ENCODE measurements at regions not wholly inside any gene's neighbourhood (a gene's known extent, or its start where the extent isn't known, plus 50 kb on each side); places are given as distances from the start of the nearest gene placed in this dataset.

DNA sequence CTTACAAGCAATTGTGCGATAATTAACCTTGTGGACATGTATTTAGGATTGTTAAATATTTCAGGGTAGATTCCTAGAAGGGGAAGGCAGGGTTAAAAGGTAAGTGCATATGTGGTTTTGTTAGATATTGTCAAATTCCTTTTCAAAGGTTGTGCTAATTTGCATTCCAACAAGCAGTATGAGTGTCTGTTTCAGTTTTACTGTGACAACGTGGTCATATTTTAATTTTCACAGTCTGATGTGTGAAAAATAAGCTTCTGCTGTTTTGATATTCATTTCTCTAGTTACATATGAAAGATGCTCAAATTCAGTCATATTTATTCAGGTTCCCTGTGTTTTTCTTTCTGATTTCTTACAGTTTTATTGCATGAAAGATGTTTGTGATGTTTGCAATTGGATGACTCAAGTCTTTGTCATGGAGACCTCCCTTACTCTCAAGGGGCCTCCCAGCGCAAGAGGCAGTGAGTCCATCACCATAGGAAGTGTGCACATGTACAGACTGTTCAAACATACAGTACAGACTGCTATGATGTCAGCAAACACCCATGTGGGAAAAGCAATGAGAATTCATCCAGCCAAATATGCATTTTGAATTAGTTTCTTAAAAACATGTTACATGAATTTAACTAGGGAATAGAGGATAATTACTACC lies 310.8 kb downstream of the GALR1 start:
- TF ChIP-seq, protein P1, sequence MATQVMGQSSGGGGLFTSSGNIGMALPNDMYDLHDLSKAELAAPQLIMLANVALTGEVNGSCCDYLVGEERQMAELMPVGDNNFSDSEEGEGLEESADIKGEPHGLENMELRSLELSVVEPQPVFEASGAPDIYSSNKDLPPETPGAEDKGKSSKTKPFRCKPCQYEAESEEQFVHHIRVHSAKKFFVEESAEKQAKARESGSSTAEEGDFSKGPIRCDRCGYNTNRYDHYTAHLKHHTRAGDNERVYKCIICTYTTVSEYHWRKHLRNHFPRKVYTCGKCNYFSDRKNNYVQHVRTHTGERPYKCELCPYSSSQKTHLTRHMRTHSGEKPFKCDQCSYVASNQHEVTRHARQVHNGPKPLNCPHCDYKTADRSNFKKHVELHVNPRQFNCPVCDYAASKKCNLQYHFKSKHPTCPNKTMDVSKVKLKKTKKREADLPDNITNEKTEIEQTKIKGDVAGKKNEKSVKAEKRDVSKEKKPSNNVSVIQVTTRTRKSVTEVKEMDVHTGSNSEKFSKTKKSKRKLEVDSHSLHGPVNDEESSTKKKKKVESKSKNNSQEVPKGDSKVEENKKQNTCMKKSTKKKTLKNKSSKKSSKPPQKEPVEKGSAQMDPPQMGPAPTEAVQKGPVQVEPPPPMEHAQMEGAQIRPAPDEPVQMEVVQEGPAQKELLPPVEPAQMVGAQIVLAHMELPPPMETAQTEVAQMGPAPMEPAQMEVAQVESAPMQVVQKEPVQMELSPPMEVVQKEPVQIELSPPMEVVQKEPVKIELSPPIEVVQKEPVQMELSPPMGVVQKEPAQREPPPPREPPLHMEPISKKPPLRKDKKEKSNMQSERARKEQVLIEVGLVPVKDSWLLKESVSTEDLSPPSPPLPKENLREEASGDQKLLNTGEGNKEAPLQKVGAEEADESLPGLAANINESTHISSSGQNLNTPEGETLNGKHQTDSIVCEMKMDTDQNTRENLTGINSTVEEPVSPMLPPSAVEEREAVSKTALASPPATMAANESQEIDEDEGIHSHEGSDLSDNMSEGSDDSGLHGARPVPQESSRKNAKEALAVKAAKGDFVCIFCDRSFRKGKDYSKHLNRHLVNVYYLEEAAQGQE (IDR thresholded peaks at IDR 0.05; ENCODE audit: insufficient read depth in 1 of 2, low read depth in 2 of 2, low read length in 2 of 2), result no peak
- TF ChIP-seq TAF1 (IDR thresholded peaks at IDR 0.05; ENCODE audit: borderline replicate concordance, insufficient read depth, low read length) (no peak), SIN3A (IDR thresholded peaks at IDR 0.05; ENCODE audit: borderline replicate concordance, insufficient read depth, low read length) (no peak)

DNA sequence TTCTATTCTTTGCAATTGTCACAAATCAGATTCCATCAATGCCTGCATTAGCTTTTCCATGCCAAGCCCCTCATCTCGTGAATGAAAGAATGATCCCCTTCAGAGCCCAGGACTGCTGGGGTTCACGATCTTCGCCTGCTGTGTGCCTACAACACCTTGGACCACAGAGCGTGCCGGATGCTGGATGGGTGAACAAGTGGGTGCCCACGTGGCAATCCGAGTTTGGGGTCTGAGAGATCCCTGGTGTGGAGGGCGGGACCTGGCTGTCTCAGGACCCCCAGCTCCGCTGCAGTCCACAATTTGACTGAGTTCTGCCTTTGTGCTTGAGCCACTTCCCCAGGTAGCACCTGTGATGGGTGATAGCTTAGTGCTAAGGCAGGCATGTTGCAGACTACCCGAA lies 317.0 kb downstream of the GALR1 start:
- TF ChIP-seq, protein P1 (IDR thresholded peaks at IDR 0.05; ENCODE audit: insufficient read depth in 1 of 2, low read depth in 2 of 2, low read length in 2 of 2), result no peak
- TF ChIP-seq POLR2AphosphoS5 (IDR thresholded peaks at IDR 0.05; ENCODE audit: low read depth, low read length) (no peak), TAF1 (IDR thresholded peaks at IDR 0.05; ENCODE audit: borderline replicate concordance, insufficient read depth, low read length) (no peak), FOXP2 (optimal IDR thresholded peaks at IDR 0.05; ENCODE audit: borderline replicate concordance, extremely low read depth, extremely low read length, insufficient read depth) (no peak), SIN3A (IDR thresholded peaks at IDR 0.05; ENCODE audit: borderline replicate concordance, insufficient read depth, low read length) (no peak)

DNA sequence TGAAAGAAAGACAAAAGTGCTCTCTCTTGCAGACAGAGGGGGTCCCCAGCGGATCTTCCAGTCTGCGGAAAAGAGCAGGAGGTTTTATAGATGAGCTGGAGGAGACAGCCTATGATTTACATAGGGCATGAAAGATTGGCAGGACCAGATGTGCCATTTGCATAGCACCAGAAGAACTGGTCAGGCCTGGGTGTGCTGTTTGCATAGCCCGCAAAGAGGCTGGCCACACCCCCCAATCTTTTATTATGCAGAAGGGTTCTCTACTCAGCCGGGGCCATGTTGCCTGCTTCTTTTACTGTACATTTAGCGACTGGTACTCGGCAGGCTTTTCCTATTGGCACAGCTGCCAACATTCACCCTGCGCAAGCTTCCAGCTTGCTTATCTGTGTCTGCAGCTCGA lies 317.6 kb downstream of the GALR1 start:
- TF ChIP-seq, protein P1 (IDR thresholded peaks at IDR 0.05; ENCODE audit: insufficient read depth in 1 of 2, low read depth in 2 of 2, low read length in 2 of 2), result no peak
- no peak for TF ChIP-seq SIN3A (IDR thresholded peaks at IDR 0.05; ENCODE audit: borderline replicate concordance, insufficient read depth, low read length)
- no peak for TF ChIP-seq POLR2AphosphoS5 (IDR thresholded peaks at IDR 0.05; ENCODE audit: low read depth, low read length)
- no peak for TF ChIP-seq TAF1 (IDR thresholded peaks at IDR 0.05; ENCODE audit: borderline replicate concordance, insufficient read depth, low read length)
- no peak for TF ChIP-seq FOXP2 (optimal IDR thresholded peaks at IDR 0.05; ENCODE audit: borderline replicate concordance, extremely low read depth, extremely low read length, insufficient read depth)

DNA sequence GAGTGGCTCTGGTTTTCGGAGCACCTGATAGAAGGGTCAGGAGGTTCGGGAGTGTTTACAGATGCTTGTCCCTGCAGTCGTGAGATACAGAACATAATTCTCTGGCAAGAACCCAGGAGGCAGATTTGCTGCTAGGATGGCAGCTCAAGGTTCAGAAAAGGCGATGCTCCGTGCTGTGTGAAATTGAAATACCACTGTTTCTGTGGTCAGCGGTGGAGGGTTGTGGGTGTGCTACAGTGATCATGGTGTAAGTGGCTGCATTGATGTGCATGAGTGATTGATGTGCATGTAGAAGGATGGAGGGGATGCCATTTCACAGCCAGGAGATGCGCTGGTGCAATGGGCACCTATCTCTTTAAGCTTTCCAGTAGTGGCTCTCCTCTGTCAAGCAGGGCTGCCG lies 322.1 kb downstream of the GALR1 start:
- no peak for TF ChIP-seq TAF1 (IDR thresholded peaks at IDR 0.05; ENCODE audit: borderline replicate concordance, insufficient read depth, low read length)
- TF ChIP-seq FOXP2 (optimal IDR thresholded peaks at IDR 0.05; ENCODE audit: borderline replicate concordance, extremely low read depth, extremely low read length, insufficient read depth), result no peak
- no peak for TF ChIP-seq POLR2AphosphoS5 (IDR thresholded peaks at IDR 0.05; ENCODE audit: low read depth, low read length)
- no peak for TF ChIP-seq SIN3A (IDR thresholded peaks at IDR 0.05; ENCODE audit: borderline replicate concordance, insufficient read depth, low read length)
- TF ChIP-seq, protein P1 (IDR thresholded peaks at IDR 0.05; ENCODE audit: insufficient read depth in 1 of 2, low read depth in 2 of 2, low read length in 2 of 2), result no peak

DNA sequence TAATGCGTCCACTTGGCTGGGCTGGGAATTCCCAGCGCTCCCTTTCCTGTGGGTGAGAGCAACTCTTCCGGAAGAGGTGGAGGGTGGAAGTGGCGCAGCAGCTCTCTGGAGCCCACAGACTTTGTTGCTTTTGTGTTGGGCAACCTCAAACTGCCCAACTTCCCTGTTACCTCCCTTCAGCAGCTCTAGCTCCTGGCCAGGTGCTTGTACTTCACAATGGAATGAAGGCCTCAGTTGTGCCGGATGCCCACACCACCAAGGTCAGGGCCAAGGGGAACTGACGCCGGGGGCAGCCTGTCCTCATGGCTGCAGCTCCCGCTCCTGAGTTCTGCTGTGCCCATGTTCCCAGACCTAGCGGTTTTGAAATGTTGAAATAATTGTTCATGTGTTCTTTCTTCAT lies 322.9 kb downstream of the GALR1 start:
- TF ChIP-seq SIN3A (IDR thresholded peaks at IDR 0.05; ENCODE audit: borderline replicate concordance, insufficient read depth, low read length), result no peak
- no peak for TF ChIP-seq TAF1 (IDR thresholded peaks at IDR 0.05; ENCODE audit: borderline replicate concordance, insufficient read depth, low read length)
- TF ChIP-seq, protein P1 (IDR thresholded peaks at IDR 0.05; ENCODE audit: insufficient read depth in 1 of 2, low read depth in 2 of 2, low read length in 2 of 2), result no peak
- TF ChIP-seq FOXP2 (optimal IDR thresholded peaks at IDR 0.05; ENCODE audit: borderline replicate concordance, extremely low read depth, extremely low read length, insufficient read depth), result no peak
- no peak for TF ChIP-seq POLR2AphosphoS5 (IDR thresholded peaks at IDR 0.05; ENCODE audit: low read depth, low read length)
